ENCODE measurements at regions not wholly inside any gene's neighbourhood (a gene's known extent, or its start where the extent isn't known, plus 50 kb on each side); places are given as distances from the start of the nearest gene placed in this dataset.
"Not testable (repeated sequence)": the region's sequence is repeated elsewhere in the genome, so short reads cannot be mapped to it uniquely, and the experiment has no call there.

- no peak for ATAC-seq (ENCODE audit: low read depth)
- POLR2A ChIA-PET, result no interaction called here
- Mint-ChIP-seq H3K27me3 (no peaks in the 10 kb centered on the region), H3K36me3 (peaks cover 6% of the 10 kb centered on the region), H3K9me3 (peaks cover 4% of the 10 kb centered on the region), H3K27ac (no peak overlapping the region), H3K4me3 (no peak overlapping the region), H3K4me1 (peaks cover 6% of the 10 kb centered on the region)
- DNase-seq, result no peak
Observed at GRCh38 chr2:201568217-201568820, 75.0 kb downstream of the TMEM237 start.

GRCh38 chr2:201559067-201559710 is 84.1 kb downstream of the TMEM237 start:
- DNase-seq, result no peak
- Mint-ChIP-seq H3K27ac (no peak overlapping the region), H3K4me3 (no peak overlapping the region), H3K27me3 (no peaks in the 10 kb centered on the region), H3K9me3 (no peaks in the 10 kb centered on the region), H3K36me3 (no peaks in the 10 kb centered on the region), H3K4me1 (no peaks in the 10 kb centered on the region)
- POLR2A ChIA-PET, result no interaction called here
- ATAC-seq (ENCODE audit: low read depth), result no peak

- POLR2A ChIA-PET, result no interaction called here
Observed at GRCh38 chr2:201558665-201559064, 84.6 kb downstream of the TMEM237 start.

GRCh38 chr2:201558232-201558631 is 85.1 kb downstream of the TMEM237 start:
- Mint-ChIP-seq H3K9me3 (no peaks in the 10 kb centered on the region), H3K27me3 (no peaks in the 10 kb centered on the region), H3K4me1 (no peaks in the 10 kb centered on the region), H3K4me3 (no peak overlapping the region), H3K36me3 (no peaks in the 10 kb centered on the region), H3K27ac (no peak overlapping the region)
- no peak for DNase-seq
- POLR2A ChIA-PET, result no interaction called here
- no peak for ATAC-seq (ENCODE audit: low read depth)

More at GRCh38 chr2:201558665-201559064, 84.6 kb downstream of the TMEM237 start:
- Mint-ChIP-seq H3K4me3 (no peak overlapping the region), H3K4me1 (no peaks in the 10 kb centered on the region), H3K27ac (no peak overlapping the region), H3K36me3 (no peaks in the 10 kb centered on the region), H3K27me3 (no peaks in the 10 kb centered on the region), H3K9me3 (no peaks in the 10 kb centered on the region)
- ATAC-seq (ENCODE audit: low read depth), result no peak
- DNase-seq, result no peak

- POLR2A ChIA-PET, result no interaction called here
- DNase-seq (no peak), ATAC-seq (ENCODE audit: low read depth) (no peak)
- peaks cover 3% of the 10 kb centered on the region for H3K27me3 Mint-ChIP-seq
- no peaks in the 10 kb centered on the region for H3K9me3 Mint-ChIP-seq
- H3K4me1 Mint-ChIP-seq, result peaks cover 2% of the 10 kb centered on the region
- no peak overlapping the region for H3K27ac Mint-ChIP-seq
- no peak overlapping the region for H3K4me3 Mint-ChIP-seq
- H3K36me3 Mint-ChIP-seq, result no peaks in the 10 kb centered on the region
Observed at GRCh38 chr2:201551901-201552300, 91.4 kb downstream of the TMEM237 start.

GRCh38 chr2:201546576-201546975 is 95.0 kb downstream of the STRADB start:
- Mint-ChIP-seq H3K9me3 (peaks cover 3% of the 10 kb centered on the region), H3K36me3 (peaks cover 4% of the 10 kb centered on the region), H3K27me3 (no peaks in the 10 kb centered on the region), H3K27ac (no peak overlapping the region), H3K4me1 (peaks cover 2% of the 10 kb centered on the region), H3K4me3 (no peak overlapping the region)
- DNase-seq, result no peak
- no peak for ATAC-seq (ENCODE audit: low read depth)
- POLR2A ChIA-PET, result no interaction called here

GRCh38 chr2:201542291-201542690 is 90.8 kb downstream of the STRADB start:
- ATAC-seq (ENCODE audit: low read depth) (no peak), DNase-seq (no peak)
- Mint-ChIP-seq H3K9me3 (peaks cover 12% of the 10 kb centered on the region), H3K4me3 (no peak overlapping the region), H3K27me3 (peaks cover 2% of the 10 kb centered on the region), H3K27ac (no peak overlapping the region), H3K36me3 (peaks cover 7% of the 10 kb centered on the region), H3K4me1 (no peaks in the 10 kb centered on the region)
- POLR2A ChIA-PET, result no interaction called here

- H3K27ac Mint-ChIP-seq; ATAC-seq (ENCODE audit: low read depth); H3K4me1 Mint-ChIP-seq; H3K36me3 Mint-ChIP-seq; H3K4me3 Mint-ChIP-seq; DNase-seq; POLR2A ChIA-PET; H3K27me3 Mint-ChIP-seq: not testable (repeated sequence)
- peaks cover 11% of the 10 kb centered on the region for H3K9me3 Mint-ChIP-seq
Observed at GRCh38 chr2:201539271-201539670, 87.7 kb downstream of the STRADB start.

- peaks cover 2% of the 10 kb centered on the region for H3K27me3 Mint-ChIP-seq
- POLR2A ChIA-PET, result no interaction called here
- H3K27ac Mint-ChIP-seq, result no peak overlapping the region
- H3K36me3 Mint-ChIP-seq, result peaks cover 6% of the 10 kb centered on the region
- peaks cover 1% of the 10 kb centered on the region for H3K4me1 Mint-ChIP-seq
- no peak for ATAC-seq (ENCODE audit: low read depth)
- peaks cover 13% of the 10 kb centered on the region for H3K9me3 Mint-ChIP-seq
- no peak overlapping the region for H3K4me3 Mint-ChIP-seq
- DNase-seq, result no peak
Observed at GRCh38 chr2:201538025-201538424, 86.5 kb downstream of the STRADB start.

GRCh38 chr2:201536754-201537153 is 85.2 kb downstream of the STRADB start:
- Mint-ChIP-seq H3K36me3 (peaks cover 6% of the 10 kb centered on the region), H3K27me3 (peaks cover 2% of the 10 kb centered on the region), H3K9me3 (peaks cover 13% of the 10 kb centered on the region), H3K4me1 (peaks cover 4% of the 10 kb centered on the region), H3K4me3 (no peak overlapping the region), H3K27ac (no peak overlapping the region)
- POLR2A ChIA-PET, result no interaction called here
- ATAC-seq (ENCODE audit: low read depth), result no peak
- no peak for DNase-seq

- ATAC-seq (ENCODE audit: low read depth), result no peak
- DNase-seq, result no peak
- Mint-ChIP-seq H3K4me3 (no peak overlapping the region), H3K27ac (no peak overlapping the region), H3K27me3 (peaks cover 2% of the 10 kb centered on the region), H3K36me3 (peaks cover 6% of the 10 kb centered on the region), H3K9me3 (peaks cover 13% of the 10 kb centered on the region), H3K4me1 (peaks cover 9% of the 10 kb centered on the region)
- POLR2A ChIA-PET, result no interaction called here
Observed at GRCh38 chr2:201536046-201536445, 84.5 kb downstream of the STRADB start.

GRCh38 chr2:201532686-201533304 is 81.3 kb downstream of the STRADB start:
- peaks cover 9% of the 10 kb centered on the region for H3K4me1 Mint-ChIP-seq
- POLR2A ChIA-PET, result no interaction called here
- no peak overlapping the region for H3K4me3 Mint-ChIP-seq
- ATAC-seq (ENCODE audit: low read depth) (peak; percentile 81), DNase-seq (no peak)
- peaks cover 13% of the 10 kb centered on the region for H3K9me3 Mint-ChIP-seq
- H3K36me3 Mint-ChIP-seq, result peaks cover 6% of the 10 kb centered on the region
- H3K27me3 Mint-ChIP-seq, result peaks cover 2% of the 10 kb centered on the region
- H3K27ac Mint-ChIP-seq, result no peak overlapping the region

All from activated naive CD8-positive, alpha-beta T cell treated with anti-CD3 and anti-CD28 coated beads, Interleukin-2, amount 10 ng/mL, durations not matched to agents 7 days and 5 days (primary cell).